H1 (cell line): ENCODE measurements at regions not wholly inside any gene's neighbourhood (a gene's known extent, or its start where the extent isn't known, plus 50 kb on each side); places are given as distances from the start of the nearest gene placed in this dataset.

Source experiments
- CTCF ChIA-PET: fragments of 300-600 bp; sonication (Branson Sonifier 250); formaldehyde crosslinking; loops from one replicate; lab custom pipeline; 2021; ENCODE audit not compliant: partially characterized antibody; lab: Charles Lee
- POLR2A ChIA-PET: fragments of 300-600 bp; sonication (Branson Sonifier 250); formaldehyde crosslinking; loops from one replicate; lab custom pipeline; 2021; ENCODE audit warnings: inconsistent platforms; ENCODE audit not compliant: partially characterized antibody; lab: Charles Lee
- DNase-seq, 2 experiments: peaks; one replicate each; pipeline versions ENCODE4 v3.0.0 to v3.0.0-alpha.2; 2010 to 2022; ENCODE audit warnings: low spot score in 2 of 2, low read depth in 1 of 2, mixed read lengths in 1 of 2
- FAIRE-seq: peaks from 2 replicates; lab custom pipeline; 2011; peaks lifted over from hg19 to GRCh38; lab: Jason Lieb, UNC
- H2AFZ ChIP-seq: 2 replicates; pipeline ENCODE4 v1.8.1; 2012; ENCODE audit warnings: low read length, inconsistent platforms
- H2AK5ac ChIP-seq: 2 replicates; pipeline ENCODE4 v1.6.1; 2013; ENCODE audit warnings: low read depth, low read length
- H2BK120ac ChIP-seq: replicated peaks from 2 replicates; pipeline ENCODE3; 2013; ENCODE audit warnings: low read depth, low read length, inconsistent platforms
- H2BK12ac ChIP-seq: 2 replicates; pipeline ENCODE4 v1.6.1; 2013; ENCODE audit warnings: low read depth, low read length
- H2BK15ac ChIP-seq: 2 replicates; pipeline ENCODE4 v1.6.1; 2013; ENCODE audit warnings: low read length
- H2BK20ac ChIP-seq: 2 replicates; pipeline ENCODE4 v1.6.1; 2013; ENCODE audit warnings: low read length
- H2BK5ac ChIP-seq: 2 replicates; pipeline ENCODE4 v1.6.1; 2013; ENCODE audit warnings: low read depth, low read length
- H3K14ac ChIP-seq: 2 replicates; pipeline ENCODE4 v1.6.1; 2013; ENCODE audit warnings: inconsistent platforms; ENCODE audit not compliant: insufficient read length
- H3K18ac ChIP-seq: 2 replicates; pipeline ENCODE4 v1.6.1; 2013; ENCODE audit warnings: low read length; ENCODE audit errors: extremely low read depth
- H3K23ac ChIP-seq: 2 replicates; pipeline ENCODE4 v1.6.1; 2013; ENCODE audit warnings: inconsistent platforms; ENCODE audit not compliant: insufficient read length
- H3K23me2 ChIP-seq: 2 replicates; pipeline ENCODE4 v1.6.1; 2013; ENCODE audit warnings: low read depth, low read length
- H3K27ac ChIP-seq: 2 replicates; pipeline ENCODE4 v1.6.1; 2011; ENCODE audit warnings: low read depth, low read length, inconsistent platforms
- H3K27me3 ChIP-seq, 4 experiments: replicated peaks in 1 of 4; 1 replicate in 1 of 4; 2 replicates in 3 of 4; pipeline versions ENCODE4 v1.6.1 to v1.8.1; 2011 to 2013; ENCODE audit warnings: low read length in 3 of 4, mild to moderate bottlenecking in 3 of 4, inconsistent platforms in 2 of 4, mixed read lengths in 2 of 4, moderate library complexity in 1 of 4; ENCODE audit not compliant: control insufficient read depth in 3 of 4, insufficient read depth in 3 of 4; ENCODE audit errors: extremely low read depth in 1 of 4
- H3K36me3 ChIP-seq, 4 experiments: 2 replicates each; pipeline versions ENCODE4 v1.6.1 to v1.8.1; 2011 to 2013; ENCODE audit warnings: mild to moderate bottlenecking in 4 of 4, low read length in 3 of 4, moderate library complexity in 2 of 4, control low read depth in 1 of 4, inconsistent platforms in 1 of 4; ENCODE audit not compliant: insufficient read depth in 4 of 4, control insufficient read depth in 2 of 4
- H3K4ac ChIP-seq: replicated peaks from 2 replicates; pipeline ENCODE3; 2013; ENCODE audit warnings: low read length, low read depth, mixed read lengths, inconsistent platforms; ENCODE audit not compliant: insufficient read length
- H3K4me1 ChIP-seq, 4 experiments: replicated peaks in 1 of 4; 1 replicate in 1 of 4; 2 replicates in 3 of 4; pipeline versions ENCODE4 v1.6.1 to v1.8.1; 2011 to 2013; ENCODE audit warnings: low read length in 3 of 4, inconsistent platforms in 2 of 4, mixed read lengths in 1 of 4; ENCODE audit not compliant: insufficient read depth in 4 of 4, control insufficient read depth in 3 of 4
- H3K4me2 ChIP-seq, 2 experiments: 2 replicates each; pipeline versions ENCODE4 v1.6.1 to v1.8.1; 2011 to 2013; ENCODE audit warnings: low read depth in 2 of 2, low read length in 2 of 2, control low read depth in 1 of 2, inconsistent platforms in 1 of 2, mild to moderate bottlenecking in 1 of 2; ENCODE audit not compliant: insufficient read depth in 1 of 2
- H3K4me3 ChIP-seq, 4 experiments: fragments of 200-600, 300-600 bp in 1 of 4; sonication (generic), shearing (Covaris generic), sonication (Bioruptor Twin) in 1 of 4; 2 replicates each; pipeline versions ENCODE4 v1.5.1 to v1.8.1; 2011 to 2016; ENCODE audit warnings: low read length in 4 of 4, low read depth in 3 of 4, control low read depth in 2 of 4, inconsistent platforms in 2 of 4, mild to moderate bottlenecking in 2 of 4, mixed read lengths in 1 of 4, moderate library complexity in 1 of 4; ENCODE audit not compliant: insufficient read depth in 2 of 4; ENCODE audit errors: extremely low read depth in 1 of 4
- H3K56ac ChIP-seq: replicated peaks from 2 replicates; pipeline ENCODE3; 2013; ENCODE audit warnings: low read depth, mild to moderate bottlenecking, mixed read lengths, low read length, inconsistent platforms; ENCODE audit not compliant: insufficient read length
- H3K79me1 ChIP-seq: 2 replicates; pipeline ENCODE4 v1.6.1; 2013; ENCODE audit warnings: low read depth, low read length, control low read depth
- H3K79me2 ChIP-seq, 2 experiments: 2 replicates each; pipeline versions ENCODE4 v1.6.1 to v1.8.1; 2012 to 2013; ENCODE audit warnings: low read length in 2 of 2, mild to moderate bottlenecking in 2 of 2, inconsistent platforms in 1 of 2; ENCODE audit not compliant: insufficient read depth in 2 of 2, control insufficient read depth in 1 of 2
- H3K9ac ChIP-seq, 4 experiments: replicated peaks in 1 of 4; 1 replicate in 1 of 4; 2 replicates in 3 of 4; pipeline versions ENCODE4 v1.6.1 to v1.8.1; 2011 to 2013; ENCODE audit warnings: low read depth in 3 of 4, low read length in 3 of 4, control low read depth in 2 of 4, mild to moderate bottlenecking in 2 of 4, moderate library complexity in 2 of 4, inconsistent platforms in 1 of 4; ENCODE audit errors: extremely low read depth in 1 of 4
- H3K9me3 ChIP-seq, 2 experiments: 2 replicates each; pipeline versions ENCODE4 v1.6.1 to v1.8.1; 2012 to 2013; ENCODE audit warnings: mild to moderate bottlenecking in 2 of 2, moderate library complexity in 2 of 2, control low read depth in 1 of 2, inconsistent platforms in 1 of 2, low read depth in 1 of 2, low read length in 1 of 2, mixed read lengths in 1 of 2; ENCODE audit not compliant: insufficient read depth in 2 of 2
- H4K20me1 ChIP-seq, 2 experiments: replicated peaks in 1 of 2; 2 replicates each; pipeline versions ENCODE3 to v1.8.1; 2011 to 2013; ENCODE audit warnings: inconsistent platforms in 2 of 2, low read length in 2 of 2, mild to moderate bottlenecking in 1 of 2; ENCODE audit not compliant: insufficient read depth in 2 of 2, control insufficient read depth in 1 of 2
- H4K5ac ChIP-seq: 2 replicates; pipeline ENCODE4 v1.6.1; 2013; ENCODE audit warnings: low read length, low read depth, mixed read lengths, inconsistent platforms; ENCODE audit not compliant: insufficient read length
- H4K8ac ChIP-seq: 2 replicates; pipeline ENCODE4 v1.8.0; 2013; ENCODE audit warnings: mild to moderate bottlenecking, moderate library complexity, low read length, inconsistent platforms; ENCODE audit not compliant: insufficient read depth; ENCODE audit errors: extremely low read depth
- H4K91ac ChIP-seq: replicated peaks from 2 replicates; pipeline ENCODE3; 2013; ENCODE audit warnings: low read length, mixed read lengths, inconsistent platforms; ENCODE audit not compliant: insufficient read length
- BACH1 ChIP-seq: IDR thresholded peaks from 2 replicates; pipeline ENCODE4 v1.6.1; 2012; ENCODE audit warnings: low read length, improper control_type of control experiment
- EP300 ChIP-seq, 2 experiments: IDR thresholded peaks; 1 replicate in 1 of 2; 2 replicates in 1 of 2; pipeline ENCODE4 v1.6.1; 2011 to 2012; ENCODE audit warnings: low read depth in 2 of 2, low read length in 2 of 2, mild to moderate bottlenecking in 2 of 2, borderline replicate concordance in 1 of 2, inconsistent platforms in 1 of 2, moderate library complexity in 1 of 2
- EZH2 ChIP-seq: fragments of 200-600 bp; sonication (generic); IDR thresholded peaks from 2 replicates; pipeline ENCODE4 v1.7.1; 2012; ENCODE audit warnings: low read depth, mild to moderate bottlenecking, moderate library complexity, low read length, inconsistent platforms; ENCODE audit not compliant: severe bottlenecking
- FOSL1 ChIP-seq: IDR thresholded peaks from 2 replicates; pipeline ENCODE4 v1.6.1; 2011; ENCODE audit warnings: mild to moderate bottlenecking, low read depth, low read length, moderate library complexity; ENCODE audit not compliant: insufficient read depth
- KDM5A ChIP-seq: fragments of 200-600 bp; IDR thresholded peaks from 2 replicates; pipeline ENCODE4 v1.7.1; 2012; ENCODE audit warnings: mild to moderate bottlenecking, low read length, inconsistent platforms, mixed read lengths
- POU5F1 ChIP-seq: IDR thresholded peaks from 2 replicates; pipeline ENCODE4 v1.6.1; 2011; ENCODE audit warnings: low read depth, mild to moderate bottlenecking, low read length, moderate library complexity
- SAP30 ChIP-seq: fragments of 300-600 bp; sonication (generic); IDR thresholded peaks from 2 replicates; pipeline ENCODE4 v1.7.1; 2012; ENCODE audit warnings: low read length, moderate library complexity, mild to moderate bottlenecking, inconsistent platforms; ENCODE audit not compliant: insufficient read depth, insufficient replicate concordance
- SIX5 ChIP-seq: IDR thresholded peaks from 2 replicates; pipeline ENCODE4 v1.6.1; 2011; ENCODE audit warnings: mild to moderate bottlenecking, low read depth, low read length
- SUZ12 ChIP-seq: fragments of 200-600 bp; sonication (generic); IDR thresholded peaks from 2 replicates; pipeline ENCODE4 v1.6.1; 2012; ENCODE audit warnings: mild to moderate bottlenecking, inconsistent platforms, low read length, moderate library complexity, mixed read lengths
- TAF1 ChIP-seq: IDR thresholded peaks from 2 replicates; pipeline ENCODE4 v1.6.1; 2011; ENCODE audit warnings: mild to moderate bottlenecking, low read depth, low read length
- TCF12 ChIP-seq: IDR thresholded peaks from 2 replicates; pipeline ENCODE4 v1.6.1; 2011; ENCODE audit warnings: low read depth, mild to moderate bottlenecking, low read length
- whole genome bisulfite sequencing, 2 experiments: shearing (Covaris generic) in 1 of 2; methylation state at CpG; one replicate each; pipeline versions ENCODE4 v1.1.6 to v1.1.7; 2013 to 2015; ENCODE audit warnings: low lambda C conversion rate in 2 of 2, mixed read lengths in 2 of 2, inconsistent platforms in 1 of 2, low coverage in 1 of 2, missing lambda C conversion rate in 1 of 2; ENCODE audit not compliant: insufficient replicate concordance in 2 of 2, insufficient coverage in 1 of 2, insufficient read length in 1 of 2; ENCODE audit errors: extremely low coverage in 1 of 2, missing lambda C conversion rate in 1 of 2; 5-methylcytosine and 5-hydroxymethylcytosine counted together

- Histone ChIP-seq H3K23ac (no peak overlapping the region), H4K91ac (no peak overlapping the region), H4K20me1 (peaks cover 0 to 2% of the 10 kb centered on the region in 2 experiments), H2AFZ (no peak overlapping the region), H3K4me3 (no peak overlapping the region), H3K18ac (no peak overlapping the region), H3K4me2 (no peak overlapping the region), H3K14ac (no peak overlapping the region), H3K79me1 (no peaks in the 10 kb centered on the region), H2BK15ac (no peak overlapping the region), H3K9me3 (peaks cover 14 to 17% of the 10 kb centered on the region in 2 experiments; a peak in 3 of 4 replicates), H3K27me3 (no peaks in the 10 kb centered on the region), H2BK20ac (no peak overlapping the region), H2AK5ac (no peak overlapping the region), H4K5ac (no peak overlapping the region), H2BK5ac (no peak overlapping the region), H3K4ac (no peak overlapping the region), H3K36me3 (peaks cover 0 to 9% (median 0%) of the 10 kb centered on the region in 4 experiments; a peak in 3 of 8 replicates), H3K4me1 (peaks cover 0 to 2% (median 0%) of the 10 kb centered on the region in 4 experiments; a peak in 2 of 7 replicates), H2BK12ac (no peak overlapping the region), H4K8ac (no peak overlapping the region; the same call in 1 of the 2 replicates), H2BK120ac (no peak overlapping the region), H3K56ac (no peak overlapping the region), H3K23me2 (no peaks in the 10 kb centered on the region), H3K27ac (no peak overlapping the region), H3K9ac (no peak overlapping the region), H3K79me2 (no peaks in the 10 kb centered on the region)
- DNase-seq, result no peak
- ChIA-PET CTCF (interaction anchor here (1.0 to 4.5 kb wide), 4 partner anchors 10 to 26 kb away, joined by 3 to 16 read pairs (median 4); no protein-coding TSS in a partner anchor), POLR2A (interaction anchor here (1.2 kb wide), 1 partner anchor 14 kb away, joined by 4 read pairs; no protein-coding TSS in a partner anchor)
- whole genome bisulfite sequencing, 2 experiments, result 93% methylated on average over 22 of the region's 22 CpGs; no CpG with 5 or more reads in 1 of the 2 experiments
- no peak for FAIRE-seq
- TF ChIP-seq SAP30 (no peak), SUZ12 (no peak), EP300 (IDR thresholded peaks at IDR 0.05; ENCODE audit: borderline replicate concordance in 1 of 2, low read depth in 2 of 2, low read length in 2 of 2) (no peak), BACH1 (no peak), TCF12 (no peak), SIX5 (no peak), POU5F1 (no peak), TAF1 (no peak), KDM5A (no peak), EZH2 (no peak), FOSL1 (no peak)
These were observed 97.3 kb downstream of the CTTN start for GRCh38 chr11:70495351-70496310.
